A549 (cell line): ENCODE measurements at regions not wholly inside any gene's neighbourhood (a gene's known extent, or its start where the extent isn't known, plus 50 kb on each side); places are given as distances from the start of the nearest gene placed in this dataset.

Experiments used
- ATAC-seq, 2 experiments: fragments of 200-7000 bp in 1 of 2; fragments of >200 bp in 1 of 2; cut with Nextera tagmentation in 1 of 2; cut with Tn5 transposase in 1 of 2; 3 replicates each; pipeline versions ENCODE4 v1.8.0 to v1.9.1; 2018 to 2020; ENCODE audit warnings: mild to moderate bottlenecking in 1 of 2, moderate library complexity in 1 of 2
- CTCF ChIA-PET: fragments of 300-600 bp; sonication (Branson Sonifier 250); formaldehyde crosslinking; extraction: SDS; loops from one replicate; lab custom pipeline; 2021; ENCODE audit warnings: antibody characterized with exemption, inconsistent platforms; lab: Yijun Ruan, JAX
- POLR2A ChIA-PET: fragments of 350-600 bp; formaldehyde crosslinking; extraction: SDS; loops from one replicate; lab custom pipeline; 2021; ENCODE audit warnings: antibody characterized with exemption, inconsistent platforms; lab: Yijun Ruan, JAX
- DNase-seq, 2 experiments: peaks; one replicate each; pipeline versions ENCODE4 v3.0.0 to v3.0.0-alpha.2; 2011 to 2016; ENCODE audit warnings: low read depth in 1 of 2, low spot score in 1 of 2
- FAIRE-seq: peaks from 2 replicates; lab custom pipeline; 2011; peaks lifted over from hg19 to GRCh38; lab: Jason Lieb, UNC
- H3K27ac ChIP-seq, 2 experiments: fragments of >200 bp; sonication (Bioruptor Twin); formaldehyde crosslinking; 3 replicates each; pipeline ENCODE4 v1.5.1; 2016 to 2017
- H3K4me1 ChIP-seq: fragments of >200 bp; sonication (Bioruptor Twin); formaldehyde crosslinking; 3 replicates; pipeline ENCODE4 v1.6.1; 2016
- H3K4me2 ChIP-seq: fragments of >200 bp; sonication (Bioruptor Twin); formaldehyde crosslinking; 3 replicates; pipeline ENCODE4 v1.6.1; 2016
- H3K4me3 ChIP-seq: fragments of >200 bp; sonication (Bioruptor Twin); formaldehyde crosslinking; 3 replicates; pipeline ENCODE4 v1.5.1; 2016
- H3K9me3 ChIP-seq: fragments of >200 bp; sonication (Bioruptor Twin); formaldehyde crosslinking; 3 replicates; pipeline ENCODE4 v1.6.1; 2016
- ATOH8 ChIP-seq: fragments of 250-450 bp; sonication (Bioruptor Pico); IDR thresholded peaks from 2 replicates; pipeline ENCODE4 v1.5.0; 2020; ENCODE audit warnings: low read depth, mild to moderate bottlenecking, moderate library complexity
- CBX2 ChIP-seq: fragments of 200-600 bp; sonication (generic); IDR thresholded peaks from 2 replicates; pipeline ENCODE4 v1.6.1; 2016; ENCODE audit warnings: low read depth, mild to moderate bottlenecking, borderline replicate concordance
- CBX8 ChIP-seq: fragments of 200-600 bp; sonication (generic); IDR thresholded peaks from 2 replicates; pipeline ENCODE4 v1.6.1; 2016
- CHD4 ChIP-seq: fragments of 200-600 bp; sonication (generic); IDR thresholded peaks from 2 replicates; pipeline ENCODE4 v1.6.1; 2016; ENCODE audit warnings: antibody characterized with exemption, mild to moderate bottlenecking, borderline replicate concordance
- E2F6 ChIP-seq: IDR thresholded peaks from 2 replicates; pipeline ENCODE4 v1.6.1; 2012; ENCODE audit warnings: low read depth, borderline replicate concordance
- EHF ChIP-seq: fragments of 250-450 bp; sonication (Bioruptor Pico); IDR thresholded peaks from 2 replicates; pipeline ENCODE4 v1.5.0; 2020; ENCODE audit warnings: mild to moderate bottlenecking
- ELK1 ChIP-seq: fragments of 150-350 bp; IDR thresholded peaks from 2 replicates; pipeline ENCODE4 v1.6.1; 2014; ENCODE audit warnings: low read depth, mild to moderate bottlenecking, low read length
- EP300 ChIP-seq, 2 experiments: fragments of >200 bp; sonication (Bioruptor Twin); formaldehyde crosslinking; IDR thresholded peaks; 2 replicates in 1 of 2; 3 replicates in 1 of 2; pipeline ENCODE4 v1.6.1; 2016 to 2017
- FOSL2 ChIP-seq, 2 experiments: fragments of 450-650 bp in 1 of 2; fragments of >200 bp in 1 of 2; sonication (Bioruptor Twin) in 1 of 2; formaldehyde crosslinking; IDR thresholded peaks; 2 replicates each; pipeline versions ENCODE4 v1.5.0 to v1.6.1; 2016 to 2020; ENCODE audit warnings: mild to moderate bottlenecking in 1 of 2, moderate library complexity in 1 of 2
- FOXS1 ChIP-seq: fragments of 250-450 bp; sonication (Bioruptor Pico); IDR thresholded peaks from 2 replicates; pipeline ENCODE4 v1.5.0; 2020; ENCODE audit warnings: mild to moderate bottlenecking, moderate library complexity
- HOXB13 ChIP-seq: fragments of 250-450 bp; sonication (Bioruptor Pico); IDR thresholded peaks from 2 replicates; pipeline ENCODE4 v1.5.0; 2020; ENCODE audit warnings: low read depth, mild to moderate bottlenecking, moderate library complexity
- HOXB5 ChIP-seq: fragments of 250-450 bp; sonication (Bioruptor Pico); IDR thresholded peaks from 2 replicates; pipeline ENCODE4 v1.5.0; 2020; ENCODE audit warnings: mild to moderate bottlenecking, moderate library complexity
- JUNB ChIP-seq: fragments of >200 bp; sonication (Bioruptor Twin); formaldehyde crosslinking; IDR thresholded peaks from 2 replicates; pipeline ENCODE4 v1.6.1; 2016
- KDM1A ChIP-seq: fragments of 200-600 bp; sonication (generic); IDR thresholded peaks from 2 replicates; pipeline ENCODE4 v1.6.1; 2016; ENCODE audit warnings: low read depth, mild to moderate bottlenecking
- KDM5A ChIP-seq: fragments of 200-600 bp; sonication (generic); IDR thresholded peaks from 2 replicates; pipeline ENCODE4 v1.6.1; 2016; ENCODE audit warnings: antibody characterized with exemption, mild to moderate bottlenecking
- POLR2A ChIP-seq: IDR thresholded peaks from 2 replicates; pipeline ENCODE4 v1.6.1; 2012; ENCODE audit warnings: mild to moderate bottlenecking, low read length
- POLR2AphosphoS2 ChIP-seq: conservative IDR thresholded peaks from 2 replicates; pipeline ENCODE4 v1.6.1; 2012; ENCODE audit warnings: low read length, improper control_type of control experiment, inconsistent platforms
- SREBF2 ChIP-seq: fragments of 450-650 bp; IDR thresholded peaks from 2 replicates; pipeline ENCODE4 v1.6.1; 2014; ENCODE audit warnings: mild to moderate bottlenecking, moderate library complexity
- TP53 ChIP-seq: fragments of 250-450 bp; sonication (Bioruptor Pico); IDR thresholded peaks from 2 replicates; pipeline ENCODE4 v1.5.0; 2021; ENCODE audit warnings: mild to moderate bottlenecking, moderate library complexity
- ZC3H11A ChIP-seq: fragments of 450-650 bp; IDR thresholded peaks from 2 replicates; pipeline ENCODE4 v1.6.1; 2014; ENCODE audit warnings: antibody characterized with exemption, mild to moderate bottlenecking
- ZFP36 ChIP-seq: fragments of 450-650 bp; IDR thresholded peaks from 2 replicates; pipeline ENCODE4 v1.6.1; 2014; ENCODE audit warnings: borderline replicate concordance; ENCODE audit not compliant: partially characterized antibody
- ZNF302 ChIP-seq: fragments of 250-450 bp; sonication (Bioruptor Pico); IDR thresholded peaks from 2 replicates; pipeline ENCODE4 v1.9.0; 2021; ENCODE audit warnings: inconsistent platforms, mild to moderate bottlenecking, moderate library complexity
- ZSCAN20 ChIP-seq: fragments of 250-450 bp; sonication (Bioruptor Pico); IDR thresholded peaks from 2 replicates; pipeline ENCODE4 v1.8.0; 2022; ENCODE audit warnings: mild to moderate bottlenecking, moderate library complexity
- WGBS: methylation state at CpG from one replicate; pipeline ENCODE4 v1.1.6; 2017; ENCODE audit errors: missing lambda C conversion rate; 5-methylcytosine and 5-hydroxymethylcytosine counted together
- TF ChIP-seq, protein P1 (sequence below): IDR thresholded peaks from 2 replicates; pipeline ENCODE4 v1.6.1; 2012
- TF ChIP-seq, protein P2 (sequence below): fragments of 200-600 bp; sonication (generic); IDR thresholded peaks from 2 replicates; pipeline ENCODE4 v1.6.1; 2016; ENCODE audit warnings: antibody characterized with exemption, mild to moderate bottlenecking, moderate library complexity

GRCh38 chr3:177516158-177517011 lies 319.1 kb upstream of the TBL1XR1 start:
- no peak overlapping the region for H3K4me3 ChIP-seq
- DNase-seq: no peak
- POLR2A ChIA-PET: no interaction called here
- H3K4me2 ChIP-seq: no peak overlapping the region
- H3K9me3 ChIP-seq: no peaks in the 10 kb centered on the region
- FAIRE-seq: no peak
- H3K4me1 ChIP-seq: no peaks in the 10 kb centered on the region
- no peak for TF ChIP-seq E2F6
- TF ChIP-seq KDM1A: no peak
- no peak for TF ChIP-seq ZNF302 (CRISPR knock-in tag)
- no peak for TF ChIP-seq FOXS1 (CRISPR knock-in tag)
- TF ChIP-seq EP300 (IDR thresholded peaks at IDR 0.05): no peak
- no peak for TF ChIP-seq ZC3H11A
- no peak for TF ChIP-seq JUNB
- no peak for TF ChIP-seq CBX8
- no peak for TF ChIP-seq HOXB5 (CRISPR knock-in tag)
- TF ChIP-seq TP53 (CRISPR knock-in tag): no peak
- no peak for TF ChIP-seq ELK1
- no peak for TF ChIP-seq HOXB13 (CRISPR knock-in tag)
- 88% methylated on average over 14 of the region's 14 CpGs for WGBS
- ATAC-seq: no peak
- CTCF ChIA-PET: no interaction called here
- H3K27ac ChIP-seq: peak overlapping the region in 1 of 2 experiments; percentile 21; a peak in 1 of 6 replicates

DNA sequence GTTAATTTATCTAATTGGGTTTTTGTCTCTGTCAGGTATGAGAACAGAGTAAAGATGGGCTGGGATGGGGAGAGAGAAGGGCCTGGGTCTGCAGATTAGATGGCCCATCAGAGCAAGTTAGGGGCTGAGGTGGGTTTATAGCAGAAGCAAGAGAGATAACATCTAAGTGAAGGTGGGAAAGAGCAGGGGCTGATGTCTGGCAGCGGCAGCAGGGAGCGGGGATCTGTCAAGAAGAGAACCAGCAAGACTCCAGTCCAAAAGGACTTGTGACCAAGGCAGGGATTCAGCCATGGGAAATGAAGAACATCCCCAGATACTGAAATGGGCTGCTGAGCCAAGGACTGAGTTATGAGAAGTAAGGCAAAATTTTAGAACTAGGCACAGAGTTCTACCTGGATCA lies 320.6 kb upstream of the TBL1XR1 start:
- ChIA-PET CTCF (no interaction called here), POLR2A (no interaction called here)
- ATAC-seq: no peak
- no peak for DNase-seq
- Histone ChIP-seq H3K4me2 (no peak overlapping the region), H3K9me3 (no peaks in the 10 kb centered on the region), H3K4me3 (no peak overlapping the region), H3K27ac (no peak overlapping the region), H3K4me1 (no peaks in the 10 kb centered on the region)
- 97% methylated on average over 2 of the region's 2 CpGs for WGBS
- TF ChIP-seq POLR2A: no peak
- no peak for TF ChIP-seq ZFP36
- TF ChIP-seq, protein P1, sequence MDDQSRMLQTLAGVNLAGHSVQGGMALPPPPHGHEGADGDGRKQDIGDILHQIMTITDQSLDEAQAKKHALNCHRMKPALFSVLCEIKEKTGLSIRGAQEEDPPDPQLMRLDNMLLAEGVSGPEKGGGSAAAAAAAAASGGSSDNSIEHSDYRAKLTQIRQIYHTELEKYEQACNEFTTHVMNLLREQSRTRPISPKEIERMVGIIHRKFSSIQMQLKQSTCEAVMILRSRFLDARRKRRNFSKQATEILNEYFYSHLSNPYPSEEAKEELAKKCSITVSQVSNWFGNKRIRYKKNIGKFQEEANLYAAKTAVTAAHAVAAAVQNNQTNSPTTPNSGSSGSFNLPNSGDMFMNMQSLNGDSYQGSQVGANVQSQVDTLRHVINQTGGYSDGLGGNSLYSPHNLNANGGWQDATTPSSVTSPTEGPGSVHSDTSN: no peak
- no peak for TF ChIP-seq CHD4
- no peak for TF ChIP-seq ZSCAN20 (CRISPR knock-in tag)
- TF ChIP-seq, protein P2, sequence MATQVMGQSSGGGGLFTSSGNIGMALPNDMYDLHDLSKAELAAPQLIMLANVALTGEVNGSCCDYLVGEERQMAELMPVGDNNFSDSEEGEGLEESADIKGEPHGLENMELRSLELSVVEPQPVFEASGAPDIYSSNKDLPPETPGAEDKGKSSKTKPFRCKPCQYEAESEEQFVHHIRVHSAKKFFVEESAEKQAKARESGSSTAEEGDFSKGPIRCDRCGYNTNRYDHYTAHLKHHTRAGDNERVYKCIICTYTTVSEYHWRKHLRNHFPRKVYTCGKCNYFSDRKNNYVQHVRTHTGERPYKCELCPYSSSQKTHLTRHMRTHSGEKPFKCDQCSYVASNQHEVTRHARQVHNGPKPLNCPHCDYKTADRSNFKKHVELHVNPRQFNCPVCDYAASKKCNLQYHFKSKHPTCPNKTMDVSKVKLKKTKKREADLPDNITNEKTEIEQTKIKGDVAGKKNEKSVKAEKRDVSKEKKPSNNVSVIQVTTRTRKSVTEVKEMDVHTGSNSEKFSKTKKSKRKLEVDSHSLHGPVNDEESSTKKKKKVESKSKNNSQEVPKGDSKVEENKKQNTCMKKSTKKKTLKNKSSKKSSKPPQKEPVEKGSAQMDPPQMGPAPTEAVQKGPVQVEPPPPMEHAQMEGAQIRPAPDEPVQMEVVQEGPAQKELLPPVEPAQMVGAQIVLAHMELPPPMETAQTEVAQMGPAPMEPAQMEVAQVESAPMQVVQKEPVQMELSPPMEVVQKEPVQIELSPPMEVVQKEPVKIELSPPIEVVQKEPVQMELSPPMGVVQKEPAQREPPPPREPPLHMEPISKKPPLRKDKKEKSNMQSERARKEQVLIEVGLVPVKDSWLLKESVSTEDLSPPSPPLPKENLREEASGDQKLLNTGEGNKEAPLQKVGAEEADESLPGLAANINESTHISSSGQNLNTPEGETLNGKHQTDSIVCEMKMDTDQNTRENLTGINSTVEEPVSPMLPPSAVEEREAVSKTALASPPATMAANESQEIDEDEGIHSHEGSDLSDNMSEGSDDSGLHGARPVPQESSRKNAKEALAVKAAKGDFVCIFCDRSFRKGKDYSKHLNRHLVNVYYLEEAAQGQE: no peak
- no peak for TF ChIP-seq ZC3H11A
- TF ChIP-seq HOXB13 (CRISPR knock-in tag): no peak
- TF ChIP-seq FOSL2 (IDR thresholded peaks at IDR 0.05): no peak
- no peak for TF ChIP-seq FOSL2 (CRISPR knock-in tag; IDR thresholded peaks at IDR 0.05)
- TF ChIP-seq CBX2: no peak
- no peak for TF ChIP-seq FOXS1 (CRISPR knock-in tag)
- TF ChIP-seq POLR2AphosphoS2: no peak
- no peak for TF ChIP-seq SREBF2
- no peak for TF ChIP-seq ATOH8
- no peak for TF ChIP-seq EHF
- no peak for TF ChIP-seq KDM5A
- no peak for TF ChIP-seq EP300 (IDR thresholded peaks at IDR 0.05)
- no peak for FAIRE-seq
